ENCODE measurements at regions not wholly inside any gene's neighbourhood (a gene's known extent, or its start where the extent isn't known, plus 50 kb on each side); places are given as distances from the start of the nearest gene placed in this dataset.

DNA sequence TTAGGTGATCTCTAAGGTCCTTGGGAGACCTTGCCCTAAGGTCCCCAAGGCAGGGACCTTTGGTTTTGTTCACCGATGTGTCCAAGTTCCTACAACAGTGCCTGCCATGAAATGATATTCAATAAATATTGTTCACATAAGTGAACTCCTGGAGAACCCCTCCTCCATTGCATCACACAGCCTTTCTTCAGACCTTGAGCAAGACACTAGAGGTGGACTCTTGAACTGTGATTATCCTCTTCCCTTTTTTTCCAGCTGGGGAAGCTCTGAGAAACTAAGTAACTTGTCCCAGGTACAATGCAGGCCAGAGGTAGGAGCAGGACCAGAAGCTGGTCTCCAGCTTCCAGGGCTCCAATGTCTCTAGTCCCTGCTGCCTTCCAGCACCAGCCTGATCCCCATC, 76.6 kb upstream of the LMO1 start:
- no peaks in the 10 kb centered on the region for H3K36me3 ChIP-seq (ENCODE audit: control insufficient read depth in 1 of 2, insufficient read depth in 2 of 2, low read length in 2 of 2)
- H3K27me3 ChIP-seq (ENCODE audit: low read depth, low read length): peaks cover 9% of the 10 kb centered on the region
- no peak overlapping the region for H3K4me3 ChIP-seq (ENCODE audit: low read depth in 1 of 2, low read length in 2 of 2)
- no peaks in the 10 kb centered on the region for H3K4me1 ChIP-seq (ENCODE audit: control insufficient read depth in 1 of 2, insufficient read depth in 2 of 2, low read length in 2 of 2)
- no peak overlapping the region for H3K27ac ChIP-seq (ENCODE audit: low read length)
- H3K9me3 ChIP-seq (ENCODE audit: control insufficient read depth in 1 of 2, low read length in 2 of 2): no peaks in the 10 kb centered on the region

DNA sequence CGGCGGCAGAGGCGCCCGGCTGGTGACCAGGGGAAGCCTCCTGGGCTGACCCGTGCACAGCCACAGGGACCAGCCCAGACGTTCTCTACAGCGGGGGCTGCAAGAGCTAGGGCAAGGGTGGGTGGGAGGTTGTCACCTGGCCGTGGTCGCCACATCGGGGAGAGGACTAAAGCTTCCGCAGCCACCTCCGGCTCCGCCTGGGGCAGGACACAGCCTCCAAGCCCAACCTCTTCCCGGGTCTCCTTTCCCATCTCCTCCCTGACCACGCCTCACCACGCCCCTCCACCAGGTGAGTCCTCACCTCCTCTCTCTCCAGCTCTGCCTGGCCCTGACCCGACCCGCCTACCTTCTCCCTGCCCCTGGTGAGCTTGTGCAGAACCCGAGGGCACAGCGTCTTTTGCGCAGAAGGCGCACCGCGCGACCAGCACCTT, 75.9 kb upstream of the LMO1 start:
- H3K36me3 ChIP-seq (ENCODE audit: control insufficient read depth in 1 of 2, insufficient read depth in 2 of 2, low read length in 2 of 2): no peaks in the 10 kb centered on the region
- no peak overlapping the region for H3K4me3 ChIP-seq (ENCODE audit: low read depth in 1 of 2, low read length in 2 of 2)
- peaks cover 2% of the 10 kb centered on the region for H3K27me3 ChIP-seq (ENCODE audit: low read depth, low read length)
- no peaks in the 10 kb centered on the region for H3K9me3 ChIP-seq (ENCODE audit: control insufficient read depth in 1 of 2, low read length in 2 of 2)
- no peak overlapping the region for H3K27ac ChIP-seq (ENCODE audit: low read length)
- H3K4me1 ChIP-seq (ENCODE audit: control insufficient read depth in 1 of 2, insufficient read depth in 2 of 2, low read length in 2 of 2): no peaks in the 10 kb centered on the region

DNA sequence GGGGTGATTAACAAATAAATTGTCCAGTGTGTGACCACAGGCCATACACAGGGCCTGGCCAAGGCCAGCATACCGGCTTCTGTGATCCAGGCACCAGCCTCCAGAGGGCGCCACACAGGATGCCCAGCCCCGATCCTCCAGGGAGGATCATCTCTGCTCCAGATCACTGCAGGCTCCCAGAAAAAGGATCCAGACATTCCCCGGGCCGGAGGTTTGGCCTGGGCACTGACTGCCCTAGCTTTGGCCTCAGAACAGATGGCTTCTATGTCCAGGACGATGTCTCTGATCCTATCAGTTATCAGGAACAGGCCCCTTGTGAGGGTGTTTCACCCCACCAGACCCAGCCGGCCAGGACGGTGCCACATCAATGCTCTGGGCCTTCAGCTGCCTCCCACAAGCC, 74.5 kb upstream of the LMO1 start:
- Histone ChIP-seq H3K27ac (ENCODE audit: low read length) (no peak overlapping the region), H3K4me1 (ENCODE audit: control insufficient read depth in 1 of 2, insufficient read depth in 2 of 2, low read length in 2 of 2) (no peaks in the 10 kb centered on the region), H3K9me3 (ENCODE audit: control insufficient read depth in 1 of 2, low read length in 2 of 2) (no peaks in the 10 kb centered on the region), H3K27me3 (ENCODE audit: low read depth, low read length) (no peaks in the 10 kb centered on the region), H3K36me3 (ENCODE audit: control insufficient read depth in 1 of 2, insufficient read depth in 2 of 2, low read length in 2 of 2) (no peaks in the 10 kb centered on the region), H3K4me3 (ENCODE audit: low read depth in 1 of 2, low read length in 2 of 2) (no peak overlapping the region)

DNA sequence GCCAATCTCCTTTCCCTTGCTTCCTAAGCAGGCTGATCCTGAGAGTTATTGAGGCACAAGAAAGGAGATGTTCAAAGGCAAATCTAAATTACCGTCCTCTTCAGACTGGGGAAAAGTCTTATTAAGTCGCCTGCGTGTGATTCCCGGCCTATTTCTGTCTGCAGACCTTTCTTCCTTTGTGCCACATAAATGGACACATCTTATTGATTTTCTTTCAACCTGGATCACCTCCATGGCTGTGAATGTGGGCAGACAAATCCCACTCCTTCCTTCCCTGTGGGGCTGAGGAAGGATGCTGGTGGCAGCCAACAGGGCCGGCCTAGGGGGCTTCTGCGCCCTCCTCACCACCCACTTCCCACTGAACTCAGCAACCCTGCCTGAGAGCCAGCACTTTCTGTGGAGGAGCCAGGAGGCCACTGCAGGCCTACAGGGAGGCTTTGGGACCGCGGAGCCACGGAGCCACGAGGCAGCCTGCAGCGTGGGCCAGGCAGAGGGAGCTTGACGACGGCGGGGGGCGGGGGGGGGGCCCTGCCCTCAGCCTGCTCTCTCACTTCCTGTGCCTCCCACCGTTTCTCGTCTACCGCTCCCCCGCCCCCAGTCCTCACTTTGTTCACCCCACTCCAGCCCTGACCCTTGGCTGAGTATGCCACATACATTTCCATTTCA, 73.6 kb upstream of the LMO1 start:
- no peak overlapping the region for H3K4me3 ChIP-seq (ENCODE audit: low read depth in 1 of 2, low read length in 2 of 2)
- no peaks in the 10 kb centered on the region for H3K36me3 ChIP-seq (ENCODE audit: control insufficient read depth in 1 of 2, insufficient read depth in 2 of 2, low read length in 2 of 2)
- no peaks in the 10 kb centered on the region for H3K9me3 ChIP-seq (ENCODE audit: control insufficient read depth in 1 of 2, low read length in 2 of 2)
- no peaks in the 10 kb centered on the region for H3K27me3 ChIP-seq (ENCODE audit: low read depth, low read length)
- no peak overlapping the region for H3K27ac ChIP-seq (ENCODE audit: low read length)
- H3K4me1 ChIP-seq (ENCODE audit: control insufficient read depth in 1 of 2, insufficient read depth in 2 of 2, low read length in 2 of 2): no peaks in the 10 kb centered on the region

DNA sequence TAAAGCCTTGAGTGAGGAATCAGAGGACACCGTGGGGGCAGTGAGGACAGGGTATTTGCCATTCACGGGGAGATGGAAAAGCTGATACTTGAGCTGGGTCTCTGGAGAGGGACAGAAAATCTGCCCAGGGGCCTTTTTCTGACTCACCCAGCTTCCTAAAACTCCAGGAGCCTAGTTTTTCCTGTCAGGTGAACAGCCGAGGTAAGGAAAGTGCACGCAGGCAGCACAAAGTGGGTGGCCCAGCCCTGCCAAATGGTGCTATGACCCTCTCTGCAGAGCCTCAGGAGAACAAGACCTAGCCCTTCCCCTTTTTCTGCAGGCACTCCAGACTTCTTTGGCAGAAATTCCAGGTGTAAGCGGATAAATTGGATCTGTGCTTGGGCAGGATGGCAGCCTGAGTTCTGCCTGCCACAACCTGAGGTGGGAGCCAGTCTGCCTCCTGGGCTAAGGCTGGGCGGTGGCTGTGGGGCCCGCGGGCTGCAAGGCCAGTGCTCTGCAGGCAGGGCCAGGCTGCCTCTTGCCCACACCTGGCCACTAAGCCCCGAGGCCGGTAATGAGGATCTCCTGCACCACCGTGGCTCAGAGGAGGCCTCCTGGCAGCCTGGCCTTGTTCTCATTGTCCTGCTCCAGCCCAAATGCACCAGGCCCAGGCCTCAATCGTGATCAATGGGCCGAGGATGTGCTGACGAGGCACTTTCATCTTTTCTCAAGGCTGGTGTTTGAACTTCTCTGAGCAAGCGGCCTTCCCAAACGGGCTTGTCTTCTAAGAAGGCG, 72.9 kb upstream of the LMO1 start:
- no peaks in the 10 kb centered on the region for H3K36me3 ChIP-seq (ENCODE audit: control insufficient read depth in 1 of 2, insufficient read depth in 2 of 2, low read length in 2 of 2)

DNA sequence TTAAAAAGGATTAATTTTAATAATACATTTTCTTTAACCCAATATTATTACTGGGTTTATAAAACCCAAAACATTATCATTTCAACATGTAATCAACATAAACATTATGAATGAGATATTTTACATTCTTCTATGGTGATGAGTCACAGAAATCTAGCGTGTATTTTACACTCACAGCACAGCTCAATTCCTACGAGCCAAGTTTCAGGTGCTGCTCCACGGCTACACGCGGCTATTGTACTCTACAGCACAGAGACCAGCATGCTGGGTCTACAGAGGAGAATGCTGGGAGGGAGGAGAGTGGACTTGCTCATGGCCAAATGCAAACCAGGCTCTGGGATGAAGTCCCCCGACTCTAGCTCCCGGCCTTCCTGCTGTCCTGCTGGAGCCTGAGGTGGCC, 72.0 kb upstream of the LMO1 start:
- Histone ChIP-seq H3K9me3 (ENCODE audit: control insufficient read depth in 1 of 2, low read length in 2 of 2) (no peaks in the 10 kb centered on the region), H3K4me3 (ENCODE audit: low read depth in 1 of 2, low read length in 2 of 2) (no peak overlapping the region), H3K27me3 (ENCODE audit: low read depth, low read length) (no peaks in the 10 kb centered on the region), H3K36me3 (ENCODE audit: control insufficient read depth in 1 of 2, insufficient read depth in 2 of 2, low read length in 2 of 2) (no peaks in the 10 kb centered on the region), H3K27ac (ENCODE audit: low read length) (no peak overlapping the region), H3K4me1 (ENCODE audit: control insufficient read depth in 1 of 2, insufficient read depth in 2 of 2, low read length in 2 of 2) (no peaks in the 10 kb centered on the region)

More for the DNA sequence above, 72.9 kb upstream of the LMO1 start:
- Histone ChIP-seq H3K4me3 (ENCODE audit: low read depth in 1 of 2, low read length in 2 of 2) (no peak overlapping the region), H3K9me3 (ENCODE audit: control insufficient read depth in 1 of 2, low read length in 2 of 2) (no peaks in the 10 kb centered on the region), H3K27ac (ENCODE audit: low read length) (no peak overlapping the region), H3K27me3 (ENCODE audit: low read depth, low read length) (no peaks in the 10 kb centered on the region), H3K4me1 (ENCODE audit: control insufficient read depth in 1 of 2, insufficient read depth in 2 of 2, low read length in 2 of 2) (no peaks in the 10 kb centered on the region)

DNA sequence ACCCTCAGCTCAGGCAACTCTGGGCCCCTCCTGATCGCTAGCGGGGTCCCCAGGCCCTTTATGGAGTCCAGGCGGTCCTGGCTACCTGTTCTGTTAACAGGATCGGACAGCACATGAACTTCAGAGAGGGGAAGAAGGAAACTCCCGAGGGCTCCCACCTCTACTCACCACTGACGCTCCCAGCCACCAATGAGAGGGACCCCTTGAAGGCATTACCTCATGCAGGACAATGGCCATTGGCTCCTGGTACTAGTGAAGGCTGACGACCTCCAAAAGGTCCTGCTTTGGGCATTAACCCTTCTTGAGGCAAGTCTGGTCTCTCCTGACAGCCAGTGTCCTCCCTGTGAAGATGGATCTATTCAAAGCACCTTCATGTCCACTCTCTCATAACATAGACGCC, 71.5 kb upstream of the LMO1 start:
- peaks cover 0 to 3% of the 10 kb centered on the region in 2 donors for H3K4me1 ChIP-seq (ENCODE audit: control insufficient read depth in 1 of 2, insufficient read depth in 2 of 2, low read length in 2 of 2)
- no peaks in the 10 kb centered on the region for H3K9me3 ChIP-seq (ENCODE audit: control insufficient read depth in 1 of 2, low read length in 2 of 2)
- no peaks in the 10 kb centered on the region for H3K27me3 ChIP-seq (ENCODE audit: low read depth, low read length)
- H3K4me3 ChIP-seq (ENCODE audit: low read depth in 1 of 2, low read length in 2 of 2): no peak overlapping the region
- no peaks in the 10 kb centered on the region for H3K36me3 ChIP-seq (ENCODE audit: control insufficient read depth in 1 of 2, insufficient read depth in 2 of 2, low read length in 2 of 2)
- no peak overlapping the region for H3K27ac ChIP-seq (ENCODE audit: low read length)

DNA sequence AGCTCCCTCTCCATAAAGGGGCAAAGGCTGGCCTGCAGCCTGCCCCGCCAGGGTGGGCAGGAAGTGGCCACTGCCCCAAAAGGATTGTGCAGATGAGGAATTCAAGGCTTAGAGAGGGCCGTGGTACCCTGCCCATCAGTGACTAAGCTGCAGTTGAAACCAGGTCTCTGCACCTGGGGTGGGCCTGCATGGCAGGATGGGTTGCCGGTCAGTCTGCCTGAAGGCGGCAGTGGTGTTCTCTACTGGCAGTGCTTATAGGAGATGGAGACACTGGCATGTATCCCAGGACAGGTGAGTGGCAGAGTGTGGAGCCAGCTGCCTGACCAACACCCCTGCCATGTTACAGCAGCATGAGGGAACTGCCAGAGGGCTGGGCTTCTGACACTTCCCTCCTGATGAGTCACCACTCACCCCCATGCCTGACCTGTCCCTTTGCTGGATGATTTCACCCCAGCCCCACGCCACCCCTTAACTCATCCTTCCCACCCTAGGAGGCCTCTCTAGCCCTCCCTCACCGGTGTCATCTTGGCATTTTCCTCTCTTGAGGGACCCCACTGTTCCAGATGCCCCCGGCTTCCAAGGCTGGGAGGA, 70.2 kb upstream of the LMO1 start:
- no peak overlapping the region for H3K27ac ChIP-seq (ENCODE audit: low read length)
- H3K4me3 ChIP-seq (ENCODE audit: low read depth in 1 of 2, low read length in 2 of 2): no peak overlapping the region
- H3K9me3 ChIP-seq (ENCODE audit: control insufficient read depth in 1 of 2, low read length in 2 of 2): no peaks in the 10 kb centered on the region
- H3K36me3 ChIP-seq (ENCODE audit: control insufficient read depth in 1 of 2, insufficient read depth in 2 of 2, low read length in 2 of 2): no peaks in the 10 kb centered on the region
- no peaks in the 10 kb centered on the region for H3K27me3 ChIP-seq (ENCODE audit: low read depth, low read length)
- peaks cover 0 to 13% of the 10 kb centered on the region in 2 donors for H3K4me1 ChIP-seq (ENCODE audit: control insufficient read depth in 1 of 2, insufficient read depth in 2 of 2, low read length in 2 of 2)

DNA sequence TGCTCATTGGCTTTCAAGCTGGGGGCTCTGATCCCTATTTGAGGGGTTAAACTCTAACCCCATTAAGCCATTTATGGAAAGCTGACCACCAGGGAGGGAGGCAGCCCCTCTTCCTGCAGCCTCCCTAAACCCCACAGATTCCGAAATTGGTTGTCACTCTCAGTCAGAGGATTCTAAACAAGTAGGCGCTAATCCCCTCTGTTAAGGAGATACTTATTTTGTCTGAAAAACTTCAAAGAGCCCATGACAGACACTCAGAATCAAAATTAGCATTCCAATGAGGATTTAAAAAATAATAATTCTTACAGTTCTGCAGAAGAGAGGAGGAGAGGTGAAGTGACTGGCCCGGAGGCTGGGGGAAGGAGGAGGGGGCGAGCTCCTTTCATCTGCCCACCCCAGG, 69.7 kb upstream of the LMO1 start:
- no peak overlapping the region for H3K27ac ChIP-seq (ENCODE audit: low read length)
- H3K9me3 ChIP-seq (ENCODE audit: control insufficient read depth in 1 of 2, low read length in 2 of 2): no peaks in the 10 kb centered on the region
- H3K36me3 ChIP-seq (ENCODE audit: control insufficient read depth in 1 of 2, insufficient read depth in 2 of 2, low read length in 2 of 2): no peaks in the 10 kb centered on the region
- H3K4me1 ChIP-seq (ENCODE audit: control insufficient read depth in 1 of 2, insufficient read depth in 2 of 2, low read length in 2 of 2): peaks cover 0 to 15% of the 10 kb centered on the region in 2 donors
- H3K4me3 ChIP-seq (ENCODE audit: low read depth in 1 of 2, low read length in 2 of 2): no peak overlapping the region
- no peaks in the 10 kb centered on the region for H3K27me3 ChIP-seq (ENCODE audit: low read depth, low read length)

DNA sequence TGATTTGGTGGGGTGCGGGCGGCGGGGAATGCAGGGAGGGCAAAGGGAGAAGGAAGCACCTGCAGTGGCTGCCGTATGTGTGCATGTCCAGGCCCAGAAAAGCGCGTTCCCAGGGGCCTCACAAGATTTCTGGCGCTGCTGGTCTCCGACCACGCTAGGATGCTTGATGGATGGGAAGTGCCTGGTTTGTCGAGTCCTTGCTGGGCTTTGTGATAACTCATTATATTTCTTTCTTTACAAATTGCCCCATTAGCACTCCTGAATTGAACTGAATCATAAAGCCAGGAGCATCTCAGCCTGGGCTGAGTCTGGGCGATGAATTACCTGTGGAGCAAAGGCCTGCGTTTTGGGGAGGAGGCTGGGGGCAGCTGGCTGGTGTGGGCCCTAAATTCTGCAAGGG, 69.2 kb upstream of the LMO1 start:
- Histone ChIP-seq H3K36me3 (ENCODE audit: control insufficient read depth in 1 of 2, insufficient read depth in 2 of 2, low read length in 2 of 2) (no peaks in the 10 kb centered on the region), H3K27ac (ENCODE audit: low read length) (no peak overlapping the region), H3K9me3 (ENCODE audit: control insufficient read depth in 1 of 2, low read length in 2 of 2) (no peaks in the 10 kb centered on the region), H3K4me1 (ENCODE audit: control insufficient read depth in 1 of 2, insufficient read depth in 2 of 2, low read length in 2 of 2) (peaks cover 0 to 15% of the 10 kb centered on the region in 2 donors), H3K27me3 (ENCODE audit: low read depth, low read length) (no peaks in the 10 kb centered on the region), H3K4me3 (ENCODE audit: low read depth in 1 of 2, low read length in 2 of 2) (no peak overlapping the region)

DNA sequence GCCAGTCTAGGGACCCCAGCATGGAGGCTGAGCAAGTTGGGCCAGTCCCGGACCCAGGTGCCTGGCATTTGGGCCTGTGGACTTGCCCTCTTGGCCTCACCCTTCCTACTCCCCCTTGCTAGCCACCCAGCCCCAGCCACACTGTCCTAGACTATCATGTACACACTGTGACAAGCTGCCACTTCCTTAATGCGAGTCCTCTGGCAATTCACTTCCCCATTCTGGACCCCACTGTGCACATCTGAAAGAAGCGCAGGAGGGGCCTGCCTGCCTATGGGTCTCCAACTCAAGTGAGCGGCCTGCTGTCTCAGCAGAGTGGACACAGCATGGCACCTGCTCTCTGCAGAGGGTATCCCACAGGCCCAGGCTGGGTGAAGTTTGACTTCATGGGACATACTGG, 68.5 kb upstream of the LMO1 start:
- H3K4me3 ChIP-seq (ENCODE audit: low read depth in 1 of 2, low read length in 2 of 2): no peak overlapping the region
- no peaks in the 10 kb centered on the region for H3K36me3 ChIP-seq (ENCODE audit: control insufficient read depth in 1 of 2, insufficient read depth in 2 of 2, low read length in 2 of 2)
- H3K27me3 ChIP-seq (ENCODE audit: low read depth, low read length): no peaks in the 10 kb centered on the region
- H3K9me3 ChIP-seq (ENCODE audit: control insufficient read depth in 1 of 2, low read length in 2 of 2): no peaks in the 10 kb centered on the region
- H3K4me1 ChIP-seq (ENCODE audit: control insufficient read depth in 1 of 2, insufficient read depth in 2 of 2, low read length in 2 of 2): peaks cover 0 to 15% of the 10 kb centered on the region in 2 donors
- no peak overlapping the region for H3K27ac ChIP-seq (ENCODE audit: low read length)

All from muscle layer of duodenum (tissue), 2 donors.